ENCODE measurements at regions not wholly inside any gene's neighbourhood (a gene's known extent, or its start where the extent isn't known, plus 50 kb on each side); places are given as distances from the start of the nearest gene placed in this dataset.

GRCh38 chr13:89382981-89383380 lies 1711.8 kb downstream of the SLITRK5 start:
- CTCF ChIA-PET (ENCODE audit: low intra/inter-chr PET ratio), result no interaction called here
- FAIRE-seq (no peak), ATAC-seq (no peak), DNase-seq (ENCODE audit: extremely low read depth in 1 of 4, low spot score in 3 of 4) (no peak)
- no peaks in the 10 kb centered on the region for H3K9me3 ChIP-seq (replicated peaks; ENCODE audit: control insufficient read depth, insufficient read depth, low read depth, low read length)
- no peaks in the 10 kb centered on the region for H3K36me3 ChIP-seq (ENCODE audit: control insufficient read depth, insufficient read depth, low read length)
- H3K27me3 ChIP-seq (ENCODE audit: control insufficient read depth in 2 of 2, insufficient read depth in 2 of 2, low read length in 2 of 2), result no peaks in the 10 kb centered on the region
- POLR2A ChIA-PET, result no interaction called here
- no peaks in the 10 kb centered on the region for H4K20me1 ChIP-seq (replicated peaks; ENCODE audit: control insufficient read depth, insufficient read depth, low read length)
- BruUV-seq (replicated peaks), result no TSS peak
- no peak overlapping the region for H3K27ac ChIP-seq (ENCODE audit: extremely low read depth, low read depth, low read length)
- in situ Hi-C loops (cut with MboI), result no loop called here
- TF ChIP-seq HOXB6 (CRISPR knock-in tag; IDR thresholded peaks at IDR 0.05; ENCODE audit: borderline replicate concordance) (no peak), JUND (IDR thresholded peaks at IDR 0.05; ENCODE audit: borderline replicate concordance, low read depth, low read length) (no peak), JUND (tag; IDR thresholded peaks at IDR 0.05; ENCODE audit: borderline replicate concordance, low read depth, low read length) (no peak), ILK (tag; IDR thresholded peaks at IDR 0.05; ENCODE audit: borderline replicate concordance, low read depth) (no peak), POLR3A (IDR thresholded peaks at IDR 0.05; ENCODE audit: borderline replicate concordance, extremely low read depth, insufficient read depth, insufficient read length) (no peak), NFIC (IDR thresholded peaks at IDR 0.05) (no peak), FUS (optimal IDR thresholded peaks at IDR 0.05; ENCODE audit: low read depth, low read length) (no peak), NR0B1 (IDR thresholded peaks at IDR 0.05; ENCODE audit: partially characterized antibody) (no peak), ZFX (CRISPR knock-in tag; IDR thresholded peaks at IDR 0.05) (no peak), ZNF655 (CRISPR knock-in tag; IDR thresholded peaks at IDR 0.05) (no peak), ZSCAN29 (IDR thresholded peaks at IDR 0.05) (no peak), PATZ1 (CRISPR knock-in tag; IDR thresholded peaks at IDR 0.05; ENCODE audit: borderline replicate concordance) (no peak)
- H3K9me1 ChIP-seq (ENCODE audit: control insufficient read depth, insufficient read depth, low read length), result no peaks in the 10 kb centered on the region
- no peak overlapping the region for H3K4me3 ChIP-seq
- no peaks in the 10 kb centered on the region for H3K4me1 ChIP-seq (replicated peaks in 1 of 2; ENCODE audit: control insufficient read depth in 2 of 2, insufficient read depth in 2 of 2, low read length in 2 of 2)
- intact Hi-C loops (cut with micrococcal nuclease), result no loop called here
- H3K9ac ChIP-seq (ENCODE audit: insufficient read depth in 1 of 2, low read depth in 2 of 2, low read length in 2 of 2), result no peak overlapping the region
- no peaks in the 10 kb centered on the region for H3K79me2 ChIP-seq (ENCODE audit: control insufficient read depth, insufficient read depth, low read length)
- 0% methylated on average over 1 of the region's 3 CpGs for WGBS (ENCODE audit: insufficient coverage, low coverage, missing lambda C conversion rate)
- no peak overlapping the region for H3K4me2 ChIP-seq (ENCODE audit: insufficient read depth, low read length)
- no peak overlapping the region for H2AFZ ChIP-seq (ENCODE audit: low read depth, low read length)

Data from K562 (cell line).